PC-9 (cell line): ENCODE measurements at regions not wholly inside any gene's neighbourhood (a gene's known extent, or its start where the extent isn't known, plus 50 kb on each side); places are given as distances from the start of the nearest gene placed in this dataset.
"Not testable (repeated sequence)": the region's sequence is repeated elsewhere in the genome, so short reads cannot be mapped to it uniquely, and the experiment has no call there.

Experiments used
- BruUV-seq: library from RNA; stranded (reverse); fragments of 400-500 nt; replicated peaks from 2 replicates; lab custom pipeline; 2021; lab: Mats Ljungman, UMichigan
- CTCF ChIA-PET: fragments of 300-600 bp; sonication (Branson Sonifier 250); formaldehyde crosslinking; loops from one replicate; lab custom pipeline; 2022; ENCODE audit warnings: antibody characterized with exemption; lab: Charles Lee
- POLR2A ChIA-PET: fragments of 300-600 bp; sonication (Branson Sonifier 250); formaldehyde crosslinking; loops from one replicate; lab custom pipeline; 2022; ENCODE audit warnings: antibody characterized with exemption; ENCODE audit not compliant: unreplicated experiment; lab: Charles Lee
- DNase-seq, 2 experiments: peaks; one replicate each; pipeline versions ENCODE4 v3.0.0 to v3.0.0-alpha.2; 2015 to 2022; ENCODE audit warnings: mixed read lengths in 1 of 2
- H2AFZ ChIP-seq: fragments of 200-600 bp; sonication (generic); 2 replicates; pipeline ENCODE4 v1.8.1; 2017; ENCODE audit warnings: antibody characterized with exemption
- H3F3A ChIP-seq: fragments of 200-600 bp; sonication (generic); 2 replicates; pipeline ENCODE4 v1.8.1; 2017; ENCODE audit warnings: antibody characterized with exemption, mild to moderate bottlenecking, low read depth; ENCODE audit not compliant: insufficient read depth
- H3K27ac ChIP-seq: fragments of 200-600 bp; sonication (generic); 2 replicates; pipeline ENCODE4 v1.6.1; 2016; ENCODE audit warnings: mixed run types
- H3K27me3 ChIP-seq: fragments of 200-600 bp; sonication (generic); 2 replicates; pipeline ENCODE4 v1.6.1; 2016; ENCODE audit warnings: low read depth, mixed run types; ENCODE audit not compliant: insufficient read depth
- H3K36me3 ChIP-seq: fragments of 200-600 bp; sonication (generic); 2 replicates; pipeline ENCODE4 v1.6.1; 2016; ENCODE audit warnings: low read depth, mixed run types
- H3K4me1 ChIP-seq: fragments of 200-600 bp; sonication (generic); replicated peaks from 2 replicates; pipeline ENCODE4 v1.6.1; 2016; ENCODE audit warnings: mixed run types; ENCODE audit not compliant: insufficient read depth
- H3K4me2 ChIP-seq: fragments of 200-600 bp; sonication (generic); 2 replicates; pipeline ENCODE4 v1.6.1; 2017; ENCODE audit warnings: mixed run types
- H3K4me3 ChIP-seq: fragments of 200-600 bp; sonication (generic); 2 replicates; pipeline ENCODE4 v1.6.1; 2016; ENCODE audit warnings: mixed run types
- H3K79me2 ChIP-seq: fragments of 200-600 bp; sonication (generic); 2 replicates; pipeline ENCODE4 v1.6.1; 2017; ENCODE audit warnings: low read depth, mixed run types
- H3K9me2 ChIP-seq: fragments of 200-600 bp; sonication (generic); 2 replicates; pipeline ENCODE4 v1.8.1; 2017; ENCODE audit warnings: mild to moderate bottlenecking; ENCODE audit not compliant: insufficient read depth
- H3K9me3 ChIP-seq: fragments of 200-600 bp; sonication (generic); 2 replicates; pipeline ENCODE4 v1.8.1; 2016; ENCODE audit warnings: low read depth; ENCODE audit not compliant: insufficient read depth
- H4K20me1 ChIP-seq: fragments of 200-600 bp; sonication (generic); 2 replicates; pipeline ENCODE4 v1.8.1; 2017; ENCODE audit not compliant: insufficient read depth
- EZH2 ChIP-seq: fragments of 200-600 bp; sonication (generic); IDR thresholded peaks from 2 replicates; pipeline ENCODE4 v1.8.0; 2017; ENCODE audit warnings: antibody characterized with exemption, low read depth
- intact Hi-C: fragments of 100-400 bp; cut with micrococcal nuclease; formaldehyde crosslinking; loops from one replicate; pipeline ENCODE4 v1.10.0; 2022; ENCODE audit not compliant: unreplicated experiment
- TF ChIP-seq, protein P1 (sequence below): fragments of 200-600 bp; sonication (generic); conservative IDR thresholded peaks from 2 replicates; pipeline ENCODE4 v1.6.1; 2017; ENCODE audit warnings: mixed run types, antibody characterized with exemption, mild to moderate bottlenecking, moderate library complexity

DNA sequence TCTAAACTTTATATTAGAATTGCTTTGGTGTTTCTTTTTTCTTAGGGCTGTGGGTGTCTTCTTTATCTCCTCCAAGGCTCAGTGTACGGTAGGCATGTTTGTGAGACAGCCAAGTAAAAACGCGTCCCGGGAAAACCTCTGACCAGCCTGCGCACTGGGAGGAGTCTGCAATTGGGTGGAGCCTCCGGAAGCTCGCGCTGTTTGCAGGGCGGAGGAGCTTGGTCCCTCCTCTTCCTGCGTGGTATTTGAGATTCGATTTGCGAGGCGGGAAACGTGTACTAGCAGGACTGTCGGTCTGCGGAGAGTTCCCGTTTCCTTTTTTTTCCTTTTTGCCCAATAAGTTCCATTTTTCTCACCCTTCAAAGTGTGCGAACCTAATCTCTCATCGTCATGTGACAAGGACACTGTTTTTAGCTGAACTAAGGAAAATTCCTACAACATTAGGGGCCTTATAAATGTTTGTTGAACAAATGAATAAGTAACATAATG, 182.1 kb upstream of the OTX2 start:
- POLR2A ChIA-PET, result no interaction called here
- Histone ChIP-seq H3K4me1 (peaks cover 43% of the 10 kb centered on the region), H2AFZ (no peak overlapping the region), H3K79me2 (no peaks in the 10 kb centered on the region), H3K9me2 (no peaks in the 10 kb centered on the region), H3K36me3 (no peaks in the 10 kb centered on the region), H3F3A (peaks cover 40% of the 10 kb centered on the region), H3K27me3 (no peaks in the 10 kb centered on the region), H3K4me2 (no peak overlapping the region), H3K4me3 (no peak overlapping the region), H4K20me1 (no peaks in the 10 kb centered on the region), H3K9me3 (no peaks in the 10 kb centered on the region), H3K27ac (no peak overlapping the region)
- BruUV-seq, result no TSS peak
- no peak for DNase-seq
- intact Hi-C loops, result no loop called here
- no peak for TF ChIP-seq EZH2
- TF ChIP-seq, protein P1, sequence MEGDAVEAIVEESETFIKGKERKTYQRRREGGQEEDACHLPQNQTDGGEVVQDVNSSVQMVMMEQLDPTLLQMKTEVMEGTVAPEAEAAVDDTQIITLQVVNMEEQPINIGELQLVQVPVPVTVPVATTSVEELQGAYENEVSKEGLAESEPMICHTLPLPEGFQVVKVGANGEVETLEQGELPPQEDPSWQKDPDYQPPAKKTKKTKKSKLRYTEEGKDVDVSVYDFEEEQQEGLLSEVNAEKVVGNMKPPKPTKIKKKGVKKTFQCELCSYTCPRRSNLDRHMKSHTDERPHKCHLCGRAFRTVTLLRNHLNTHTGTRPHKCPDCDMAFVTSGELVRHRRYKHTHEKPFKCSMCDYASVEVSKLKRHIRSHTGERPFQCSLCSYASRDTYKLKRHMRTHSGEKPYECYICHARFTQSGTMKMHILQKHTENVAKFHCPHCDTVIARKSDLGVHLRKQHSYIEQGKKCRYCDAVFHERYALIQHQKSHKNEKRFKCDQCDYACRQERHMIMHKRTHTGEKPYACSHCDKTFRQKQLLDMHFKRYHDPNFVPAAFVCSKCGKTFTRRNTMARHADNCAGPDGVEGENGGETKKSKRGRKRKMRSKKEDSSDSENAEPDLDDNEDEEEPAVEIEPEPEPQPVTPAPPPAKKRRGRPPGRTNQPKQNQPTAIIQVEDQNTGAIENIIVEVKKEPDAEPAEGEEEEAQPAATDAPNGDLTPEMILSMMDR, result no peak
- CTCF ChIA-PET, result no interaction called here

DNA sequence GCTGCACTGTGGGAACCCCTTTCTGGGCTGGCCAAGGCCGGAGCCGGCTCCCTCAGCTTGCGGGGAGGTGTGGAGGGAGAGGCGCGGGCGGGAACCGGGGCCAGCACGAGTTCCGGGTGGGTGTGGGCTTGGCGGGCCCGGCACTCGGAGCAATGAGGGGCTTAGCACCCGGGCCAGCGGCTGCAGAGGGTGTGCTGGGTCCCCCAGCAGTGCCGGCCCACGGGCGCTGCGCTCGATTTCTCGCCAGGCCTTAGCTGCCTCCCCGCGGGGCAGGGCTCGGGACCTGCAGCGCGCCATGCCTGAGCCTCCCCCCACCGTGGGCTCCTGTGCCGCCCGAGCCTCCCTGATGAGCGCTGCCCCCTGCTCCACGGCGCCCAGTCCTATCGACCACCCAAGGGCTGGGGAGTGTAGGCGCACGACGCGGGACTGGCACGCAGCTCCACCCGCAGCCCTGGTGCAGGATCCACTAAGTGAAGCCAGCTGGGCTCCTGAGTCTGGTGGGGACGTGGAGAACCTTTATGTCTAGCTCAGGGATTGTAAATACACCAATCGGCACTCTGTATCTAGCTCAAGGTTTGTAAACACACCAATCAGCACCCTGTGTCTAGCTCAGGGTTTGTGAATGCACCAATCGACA, 180.8 kb upstream of the OTX2 start:
- POLR2A ChIA-PET, CTCF ChIA-PET, H3K36me3 ChIP-seq, DNase-seq, H3K27ac ChIP-seq, H2AFZ ChIP-seq, H3K9me2 ChIP-seq, H3K27me3 ChIP-seq, intact Hi-C loops, H3K9me3 ChIP-seq, H4K20me1 ChIP-seq, BruUV-seq, H3K79me2 ChIP-seq, H3K4me2 ChIP-seq, H3K4me3 ChIP-seq: not testable (repeated sequence)
- Histone ChIP-seq H3K4me1 (peaks cover 30% of the 10 kb centered on the region), H3F3A (peaks cover 27% of the 10 kb centered on the region)

DNA sequence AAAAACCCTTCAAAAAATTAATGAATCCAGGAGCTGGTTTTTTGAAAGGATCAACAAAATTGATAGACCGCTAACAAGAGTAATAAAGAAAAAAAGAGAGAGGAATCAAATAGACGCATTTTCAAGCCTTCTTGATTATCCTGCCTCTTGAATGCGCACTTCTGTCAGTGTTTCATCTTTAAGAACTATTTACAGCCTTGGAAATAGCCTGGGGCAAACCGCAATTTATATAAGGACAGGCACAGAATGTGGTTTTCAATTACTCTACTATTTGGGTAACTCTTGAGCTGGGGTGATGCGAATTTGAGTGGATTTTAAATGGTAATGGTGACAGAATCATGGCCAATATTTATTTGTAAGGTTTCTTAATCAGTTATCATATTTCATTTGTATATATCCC, 179.1 kb upstream of the OTX2 start:
- H2AFZ ChIP-seq, result no peak overlapping the region
- intact Hi-C loops, result no loop called here
- H3F3A ChIP-seq, result peaks cover 11% of the 10 kb centered on the region
- no peak for DNase-seq
- H3K9me2 ChIP-seq, result no peaks in the 10 kb centered on the region
- H3K27me3 ChIP-seq, result no peaks in the 10 kb centered on the region
- TF ChIP-seq EZH2, result no peak
- TF ChIP-seq, protein P1, result no peak
- H4K20me1 ChIP-seq, result no peaks in the 10 kb centered on the region
- ChIA-PET CTCF (no interaction called here), POLR2A (no interaction called here)
- no peaks in the 10 kb centered on the region for H3K79me2 ChIP-seq
- H3K4me1 ChIP-seq, result peaks cover 13% of the 10 kb centered on the region
- no peaks in the 10 kb centered on the region for H3K9me3 ChIP-seq
- no peaks in the 10 kb centered on the region for H3K36me3 ChIP-seq
- H3K4me3 ChIP-seq, result no peak overlapping the region
- no peak overlapping the region for H3K27ac ChIP-seq
- BruUV-seq, result no TSS peak
- no peak overlapping the region for H3K4me2 ChIP-seq

DNA sequence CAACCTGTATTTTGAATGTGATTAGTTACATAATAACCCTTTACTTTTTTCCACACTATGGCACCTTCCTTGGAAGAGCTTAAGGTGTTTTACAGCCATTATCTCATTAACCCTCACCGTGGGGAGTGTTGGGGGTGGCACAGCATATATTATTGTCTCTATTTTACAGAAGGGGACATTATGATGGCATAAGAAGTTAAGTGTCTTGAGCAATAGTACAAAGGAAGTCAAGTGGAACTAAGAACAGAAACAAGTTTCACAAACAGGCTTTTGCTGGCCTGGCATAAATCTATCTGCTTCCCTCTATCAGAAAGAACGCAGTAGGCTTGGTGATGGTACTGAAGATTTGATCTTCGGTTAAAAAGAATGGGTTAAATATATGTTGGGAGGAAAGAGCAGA, 169.7 kb upstream of the OTX2 start:
- BruUV-seq, result no TSS peak
- H2AFZ ChIP-seq, result no peak overlapping the region
- H3K9me3 ChIP-seq, result no peaks in the 10 kb centered on the region
- DNase-seq, result no peak
- ChIA-PET CTCF (no interaction called here), POLR2A (no interaction called here)
- H3K79me2 ChIP-seq, result no peaks in the 10 kb centered on the region
- H3K4me3 ChIP-seq, result no peak overlapping the region
- no peak overlapping the region for H3K4me2 ChIP-seq
- peaks cover 21% of the 10 kb centered on the region for H3K4me1 ChIP-seq
- H4K20me1 ChIP-seq, result no peaks in the 10 kb centered on the region
- no peaks in the 10 kb centered on the region for H3K36me3 ChIP-seq
- intact Hi-C loops, result no loop called here
- TF ChIP-seq, protein P1, result no peak
- TF ChIP-seq EZH2, result no peak
- no peaks in the 10 kb centered on the region for H3F3A ChIP-seq
- no peaks in the 10 kb centered on the region for H3K27me3 ChIP-seq
- no peaks in the 10 kb centered on the region for H3K9me2 ChIP-seq
- H3K27ac ChIP-seq, result no peak overlapping the region
